A549 (cell line): ENCODE measurements at regions not wholly inside any gene's neighbourhood (a gene's known extent, or its start where the extent isn't known, plus 50 kb on each side); places are given as distances from the start of the nearest gene placed in this dataset.

Experiments
- CBX2 ChIP-seq: fragments of 200-600 bp; sonication (generic); IDR thresholded peaks from 2 replicates; pipeline ENCODE4 v1.6.1; 2016; ENCODE audit warnings: low read depth, mild to moderate bottlenecking, borderline replicate concordance
- GATA3 ChIP-seq: IDR thresholded peaks from 2 replicates; pipeline ENCODE4 v1.6.1; 2012; ENCODE audit warnings: borderline replicate concordance
- MYC ChIP-seq: IDR thresholded peaks from 2 replicates; pipeline ENCODE4 v1.6.1; 2012; ENCODE audit warnings: mild to moderate bottlenecking, inconsistent platforms, low read length, improper control_type of control experiment, borderline replicate concordance
- NR3C1 ChIP-seq: fragments of >200 bp; sonication (Bioruptor Twin); formaldehyde crosslinking; IDR thresholded peaks from 3 replicates; pipeline ENCODE4 v1.6.1; 2017
- RCOR1 ChIP-seq: fragments of 150-350 bp; IDR thresholded peaks from 2 replicates; pipeline ENCODE4 v1.6.1; 2014; ENCODE audit warnings: antibody characterized with exemption, low read length, low read depth
- RFX5 ChIP-seq: fragments of 450-650 bp; IDR thresholded peaks from 2 replicates; pipeline ENCODE4 v1.7.1; 2014; ENCODE audit warnings: antibody characterized with exemption, mild to moderate bottlenecking, moderate library complexity
- TF ChIP-seq, protein P1 (sequence below): fragments of >200 bp; sonication (Bioruptor Twin); formaldehyde crosslinking; IDR thresholded peaks from 3 replicates; pipeline ENCODE4 v1.5.1; 2016
- TF ChIP-seq, protein P2 (sequence below): IDR thresholded peaks from 2 replicates; pipeline ENCODE4 v1.6.1; 2012
- TF ChIP-seq, protein P3 (sequence below): fragments of 450-650 bp; IDR thresholded peaks from 2 replicates; pipeline ENCODE4 v1.6.1; 2014; ENCODE audit warnings: antibody characterized with exemption

DNA sequence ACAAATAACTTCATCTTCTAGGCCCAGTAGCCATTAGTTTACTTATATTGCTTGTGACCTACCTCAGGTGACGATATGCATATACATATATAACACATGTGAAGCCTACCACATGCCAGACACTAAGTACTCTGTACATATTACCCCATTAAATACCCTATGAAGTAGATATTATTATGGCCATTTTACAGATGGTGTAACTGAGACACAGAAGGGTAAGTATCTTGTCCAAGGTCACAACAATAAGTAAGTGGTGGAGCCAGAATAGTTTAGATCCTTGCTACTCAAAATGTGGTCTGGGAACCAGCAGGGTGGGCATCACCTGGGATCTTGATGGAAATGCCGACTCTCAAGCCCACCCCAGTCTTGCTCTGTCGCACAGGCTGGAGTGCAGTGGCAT is 78.1 kb upstream of the RAPGEF2 start:
- TF ChIP-seq, protein P1, sequence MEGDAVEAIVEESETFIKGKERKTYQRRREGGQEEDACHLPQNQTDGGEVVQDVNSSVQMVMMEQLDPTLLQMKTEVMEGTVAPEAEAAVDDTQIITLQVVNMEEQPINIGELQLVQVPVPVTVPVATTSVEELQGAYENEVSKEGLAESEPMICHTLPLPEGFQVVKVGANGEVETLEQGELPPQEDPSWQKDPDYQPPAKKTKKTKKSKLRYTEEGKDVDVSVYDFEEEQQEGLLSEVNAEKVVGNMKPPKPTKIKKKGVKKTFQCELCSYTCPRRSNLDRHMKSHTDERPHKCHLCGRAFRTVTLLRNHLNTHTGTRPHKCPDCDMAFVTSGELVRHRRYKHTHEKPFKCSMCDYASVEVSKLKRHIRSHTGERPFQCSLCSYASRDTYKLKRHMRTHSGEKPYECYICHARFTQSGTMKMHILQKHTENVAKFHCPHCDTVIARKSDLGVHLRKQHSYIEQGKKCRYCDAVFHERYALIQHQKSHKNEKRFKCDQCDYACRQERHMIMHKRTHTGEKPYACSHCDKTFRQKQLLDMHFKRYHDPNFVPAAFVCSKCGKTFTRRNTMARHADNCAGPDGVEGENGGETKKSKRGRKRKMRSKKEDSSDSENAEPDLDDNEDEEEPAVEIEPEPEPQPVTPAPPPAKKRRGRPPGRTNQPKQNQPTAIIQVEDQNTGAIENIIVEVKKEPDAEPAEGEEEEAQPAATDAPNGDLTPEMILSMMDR: no peak
- TF ChIP-seq RFX5 (no peak), NR3C1 (no peak), MYC (no peak), GATA3 (no peak), RCOR1 (no peak), CBX2 (no peak)
- TF ChIP-seq, protein P2, sequence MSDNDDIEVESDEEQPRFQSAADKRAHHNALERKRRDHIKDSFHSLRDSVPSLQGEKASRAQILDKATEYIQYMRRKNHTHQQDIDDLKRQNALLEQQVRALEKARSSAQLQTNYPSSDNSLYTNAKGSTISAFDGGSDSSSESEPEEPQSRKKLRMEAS: no peak
- TF ChIP-seq, protein P3, sequence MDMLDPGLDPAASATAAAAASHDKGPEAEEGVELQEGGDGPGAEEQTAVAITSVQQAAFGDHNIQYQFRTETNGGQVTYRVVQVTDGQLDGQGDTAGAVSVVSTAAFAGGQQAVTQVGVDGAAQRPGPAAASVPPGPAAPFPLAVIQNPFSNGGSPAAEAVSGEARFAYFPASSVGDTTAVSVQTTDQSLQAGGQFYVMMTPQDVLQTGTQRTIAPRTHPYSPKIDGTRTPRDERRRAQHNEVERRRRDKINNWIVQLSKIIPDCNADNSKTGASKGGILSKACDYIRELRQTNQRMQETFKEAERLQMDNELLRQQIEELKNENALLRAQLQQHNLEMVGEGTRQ: no peak
